NCI-H1694 treated with DMSO at 0.1 percent for 48 hours (cell line): ENCODE measurements at regions not wholly inside any gene's neighbourhood (a gene's known extent, or its start where the extent isn't known, plus 50 kb on each side); places are given as distances from the start of the nearest gene placed in this dataset.

Experiments
- DNase-seq: peaks from one replicate; lab custom pipeline; 2025; lab: John Stamatoyannopoulos, UW

DNA sequence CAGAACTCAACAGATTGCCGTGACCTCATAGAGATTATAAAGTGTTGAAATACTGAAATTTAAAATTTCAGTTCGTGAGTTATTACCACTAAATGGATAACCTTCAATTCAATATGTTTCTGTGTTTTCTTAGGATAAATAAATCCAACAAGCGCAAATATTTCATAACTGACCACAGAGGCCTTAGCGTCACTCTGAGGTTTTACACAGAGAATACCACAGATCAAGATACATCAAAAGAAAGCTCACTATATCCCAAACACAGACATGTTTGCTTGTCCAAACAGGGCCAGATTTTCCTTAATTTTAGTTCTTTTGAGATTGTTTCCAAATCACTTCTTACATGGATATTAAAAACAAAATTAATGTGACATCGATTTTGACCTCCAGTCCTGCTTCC, 235.8 kb downstream of the EFNB2 start:
- DNase-seq = no peak

DNA sequence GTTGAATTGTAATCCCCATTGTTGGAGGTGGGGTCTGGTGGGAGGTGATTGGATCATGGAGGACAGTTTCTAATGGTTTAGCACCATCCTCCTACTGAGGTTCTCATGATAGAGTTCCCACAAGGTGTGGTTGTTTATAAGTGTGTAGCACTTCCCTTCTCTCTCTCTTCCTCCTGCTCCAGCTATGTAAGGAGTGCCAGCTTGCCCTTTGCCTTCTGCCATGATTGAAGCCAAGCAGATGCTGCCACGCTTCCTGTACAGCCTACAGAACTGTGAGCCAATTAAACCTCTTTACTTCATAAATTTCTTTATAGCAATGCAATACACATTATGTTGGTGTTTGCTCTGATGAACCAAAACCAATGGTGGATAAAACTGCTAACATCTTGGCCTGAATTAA, 238.2 kb downstream of the EFNB2 start:
- no peak for DNase-seq

DNA sequence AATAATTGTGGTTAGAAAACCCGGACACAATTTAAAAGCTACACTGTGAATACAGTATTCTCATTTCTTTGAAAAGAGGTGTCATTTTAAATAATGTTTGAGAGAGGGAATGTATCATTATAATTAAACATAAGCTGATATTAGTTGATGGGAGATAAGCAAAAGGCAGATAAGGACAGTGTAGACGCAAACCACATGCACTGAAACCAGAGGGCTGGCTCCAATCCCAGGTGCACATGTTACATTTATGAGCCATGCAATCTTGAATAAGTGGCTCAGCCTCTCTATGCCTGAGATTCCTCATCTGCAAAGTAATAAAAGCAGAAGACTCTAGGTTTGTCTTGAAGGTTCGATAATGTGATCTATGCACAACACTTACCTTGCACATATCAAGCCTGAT, 238.7 kb downstream of the EFNB2 start:
- DNase-seq = no peak

DNA sequence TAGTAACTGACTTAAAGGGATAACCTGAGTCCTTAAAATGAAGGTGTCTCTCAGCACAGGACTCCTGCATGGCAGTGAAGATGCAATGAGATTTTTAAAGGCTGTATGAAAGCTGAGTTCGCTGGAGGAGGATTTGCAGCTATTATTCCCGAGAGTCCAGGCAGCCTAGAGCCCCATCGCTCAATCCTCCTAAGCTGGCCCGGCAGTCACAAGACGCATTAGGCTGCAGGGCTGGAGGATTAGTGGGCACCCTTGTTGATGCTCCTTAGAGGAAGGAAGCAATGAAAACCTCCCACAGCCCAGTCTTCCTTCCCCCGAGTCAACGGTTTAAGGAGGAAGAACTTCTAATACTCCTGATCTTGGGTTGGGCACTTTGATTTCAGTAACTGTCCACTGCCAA, 239.5 kb downstream of the EFNB2 start:
- DNase-seq = no peak

DNA sequence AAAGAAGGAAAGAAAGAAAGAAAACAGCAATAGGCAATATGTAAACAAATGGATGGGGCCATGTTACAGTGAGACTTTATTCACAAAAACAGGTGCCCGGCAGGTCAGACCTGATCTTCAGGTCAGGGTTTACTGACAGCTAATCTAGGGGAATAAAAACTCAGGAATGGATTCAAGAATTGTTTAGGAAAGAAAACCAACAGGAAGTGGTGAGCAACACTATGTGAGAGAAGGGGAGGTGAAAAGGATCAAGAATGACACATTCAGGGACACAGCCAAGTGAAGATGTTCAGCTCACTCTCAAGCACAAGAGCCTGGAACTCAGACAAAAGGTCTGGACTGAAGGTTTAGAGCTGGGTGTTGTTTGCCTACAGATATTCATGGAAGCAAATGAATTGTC, 244.5 kb downstream of the EFNB2 start:
- no peak for DNase-seq

DNA sequence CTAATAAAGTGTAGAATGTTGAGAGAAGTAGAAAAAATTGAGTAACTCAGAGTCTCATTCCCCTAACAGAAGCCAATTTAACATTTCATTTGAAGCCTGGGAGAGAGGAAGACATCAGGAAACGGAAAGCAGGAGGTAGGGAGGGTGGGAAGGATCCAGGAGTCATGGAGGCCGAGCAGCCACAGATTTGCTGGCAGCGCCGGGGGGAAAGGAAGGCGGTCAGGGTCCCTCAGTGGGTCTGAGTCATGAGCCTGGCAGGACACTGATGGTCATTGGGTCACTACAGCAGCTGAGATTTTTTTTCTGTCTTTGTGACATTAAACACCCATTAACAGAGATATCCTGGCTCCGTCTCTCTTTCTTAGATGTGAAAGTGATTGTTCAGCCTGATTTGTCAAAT, 248.1 kb downstream of the EFNB2 start:
- DNase-seq = no peak

DNA sequence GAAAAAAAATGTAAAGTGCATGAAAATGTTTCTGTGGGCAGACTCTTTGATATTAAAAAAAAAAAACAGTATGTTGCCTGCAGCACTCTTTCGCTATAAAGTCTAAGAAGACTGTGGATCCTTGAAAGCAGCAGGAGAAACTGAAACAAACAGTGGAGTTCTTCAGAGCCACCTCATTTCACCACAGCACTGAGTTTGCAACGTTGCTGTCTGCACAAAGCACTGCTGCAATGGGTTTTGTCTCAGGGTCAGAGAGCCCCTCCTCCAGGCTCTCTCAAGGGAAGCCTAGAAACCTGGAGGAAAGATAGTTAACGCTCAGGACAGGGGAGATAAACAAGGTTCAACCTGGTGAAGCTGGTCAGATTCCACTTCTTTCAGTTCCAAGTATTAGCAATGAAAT, 248.7 kb downstream of the EFNB2 start:
- DNase-seq = no peak

DNA sequence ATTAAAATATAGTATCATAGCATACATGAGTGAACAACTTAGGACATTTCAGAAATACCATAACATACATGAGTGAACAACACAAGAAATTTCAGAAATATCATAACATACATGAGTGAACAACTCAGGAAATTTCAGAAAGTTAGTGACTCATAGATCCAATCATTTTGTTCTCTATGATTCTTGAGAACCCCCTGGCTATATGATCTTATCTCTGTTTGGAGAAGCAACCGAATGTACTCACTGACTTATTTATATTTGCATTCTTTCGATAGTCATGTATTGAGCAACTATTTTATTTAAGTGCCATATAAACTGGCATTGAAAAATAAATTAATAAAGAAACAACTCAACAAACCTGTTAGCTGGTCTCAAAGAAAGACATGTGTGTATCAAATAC, 251.1 kb downstream of the EFNB2 start:
- DNase-seq = no peak

- DNase-seq = no peak
These were observed 254.0 kb downstream of the EFNB2 start for GRCh38 chr13:106281426-106281825.

GRCh38 chr13:106277484-106278154, 257.8 kb downstream of the EFNB2 start:
- DNase-seq = no peak

DNA sequence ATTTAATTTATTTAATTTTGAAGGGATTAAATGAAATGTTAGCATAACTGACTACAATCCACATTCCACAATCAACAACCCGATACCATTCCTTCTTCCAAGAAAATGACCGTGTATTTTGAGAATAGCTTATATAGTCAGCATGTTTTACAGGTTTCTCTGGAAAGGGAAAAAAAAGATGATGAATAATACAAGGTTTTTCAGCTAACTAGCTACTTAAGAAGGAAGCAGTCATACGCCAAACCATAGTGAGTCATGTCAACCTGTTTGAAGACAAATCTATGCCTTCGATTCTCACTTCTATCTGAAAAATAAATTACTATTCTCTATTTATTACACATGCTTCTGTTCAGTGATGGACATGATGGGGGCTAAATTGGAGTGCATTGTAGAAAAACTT, 258.6 kb downstream of the EFNB2 start:
- DNase-seq = no peak

- no peak for DNase-seq
These were observed 259.9 kb downstream of the EFNB2 start for GRCh38 chr13:106275446-106276032.

DNA sequence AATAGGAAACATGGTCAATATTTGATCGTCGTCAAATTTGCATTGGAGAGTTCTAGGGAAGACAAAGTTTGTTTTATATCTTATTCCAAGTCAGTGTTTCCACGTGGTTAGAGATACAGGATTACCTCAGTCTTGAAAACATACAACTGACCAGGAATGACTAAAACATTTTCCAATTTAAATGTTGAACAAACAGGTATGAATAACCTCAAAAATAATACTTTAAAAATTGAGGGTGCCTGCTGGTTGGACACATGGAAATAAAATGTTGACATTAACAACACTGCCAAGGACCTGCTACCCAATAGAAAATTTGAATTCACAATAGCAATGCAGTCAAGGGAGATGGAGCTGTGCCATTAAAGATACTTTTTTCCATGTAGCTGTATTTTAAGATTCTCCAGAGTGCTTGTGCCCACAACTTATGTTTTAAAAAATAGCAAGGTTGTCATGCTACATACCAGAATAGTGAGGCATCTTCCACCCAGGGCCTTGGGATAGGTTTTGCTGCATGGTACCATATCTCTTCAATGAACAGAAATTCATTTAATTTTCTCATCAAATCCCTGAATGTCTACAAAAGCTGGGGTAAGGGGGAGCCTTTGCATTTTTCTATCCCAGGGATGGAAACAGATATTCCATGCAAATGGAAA, 260.8 kb downstream of the EFNB2 start:
- no peak for DNase-seq

DNA sequence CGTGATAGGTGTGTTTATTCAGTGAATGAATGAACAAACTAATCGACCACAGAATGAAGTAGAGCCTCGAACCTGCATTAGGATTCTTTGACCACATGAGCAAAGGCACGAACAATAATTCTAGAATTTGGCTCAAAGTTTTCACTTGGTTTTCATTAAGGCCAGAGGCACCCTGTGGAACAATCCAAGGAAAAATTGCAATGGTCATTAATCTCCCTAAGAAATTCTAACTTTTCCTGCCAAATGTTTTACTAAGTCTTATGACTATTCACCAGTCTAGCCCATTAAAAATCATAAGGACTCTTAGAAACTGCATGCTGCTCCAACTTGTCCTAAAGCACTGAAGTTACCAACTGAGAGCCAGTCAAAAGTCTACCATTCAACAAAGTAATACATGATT, 271.7 kb downstream of the EFNB2 start:
- DNase-seq = no peak

GRCh38 chr13:106262886-106263285, 272.6 kb downstream of the EFNB2 start:
- DNase-seq = no peak

DNA sequence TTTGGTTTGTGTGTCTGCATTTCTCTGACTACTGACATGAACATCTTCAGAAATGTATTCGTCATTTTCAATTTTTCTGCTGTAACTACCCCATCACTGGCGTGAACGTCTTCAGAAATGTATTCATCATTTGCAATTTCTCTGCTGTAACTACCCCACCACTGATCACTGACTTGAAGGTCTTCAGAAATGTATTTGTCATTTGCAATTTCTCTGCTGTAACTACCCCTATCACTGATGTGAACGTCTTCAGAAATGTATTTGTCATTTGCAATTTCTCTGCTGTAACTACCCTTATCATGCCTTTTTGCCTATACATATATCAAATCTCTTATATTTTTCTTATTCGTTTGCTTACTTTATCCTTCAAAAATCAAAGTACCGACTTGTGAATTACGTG, 274.0 kb downstream of the EFNB2 start:
- DNase-seq = no peak

GRCh38 chr13:106260352-106260751, 275.1 kb downstream of the EFNB2 start:
- DNase-seq = no peak

- DNase-seq = no peak
These were observed 275.5 kb downstream of the EFNB2 start for GRCh38 chr13:106259928-106260327.

GRCh38 chr13:106246666-106247188, 288.7 kb downstream of the EFNB2 start:
- no peak for DNase-seq

DNA sequence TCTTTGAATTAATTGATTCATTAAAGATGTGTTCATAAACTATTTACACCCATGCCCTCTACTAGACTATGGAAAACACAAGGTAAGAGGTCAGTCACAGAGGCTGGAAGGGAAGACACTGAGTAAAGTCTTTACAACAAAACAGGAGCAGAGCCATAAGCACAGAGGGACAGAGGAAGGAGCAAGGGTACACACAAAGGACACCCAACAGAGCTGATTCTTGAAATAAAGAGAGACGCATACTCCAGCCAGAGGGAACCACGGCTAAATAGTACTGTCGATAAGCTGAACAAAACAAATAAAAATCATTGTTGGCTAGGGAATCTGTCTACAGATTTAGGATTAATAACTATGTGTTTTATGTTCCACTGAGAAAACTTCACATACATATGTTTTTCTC, 289.2 kb downstream of the EFNB2 start:
- no peak for DNase-seq

DNA sequence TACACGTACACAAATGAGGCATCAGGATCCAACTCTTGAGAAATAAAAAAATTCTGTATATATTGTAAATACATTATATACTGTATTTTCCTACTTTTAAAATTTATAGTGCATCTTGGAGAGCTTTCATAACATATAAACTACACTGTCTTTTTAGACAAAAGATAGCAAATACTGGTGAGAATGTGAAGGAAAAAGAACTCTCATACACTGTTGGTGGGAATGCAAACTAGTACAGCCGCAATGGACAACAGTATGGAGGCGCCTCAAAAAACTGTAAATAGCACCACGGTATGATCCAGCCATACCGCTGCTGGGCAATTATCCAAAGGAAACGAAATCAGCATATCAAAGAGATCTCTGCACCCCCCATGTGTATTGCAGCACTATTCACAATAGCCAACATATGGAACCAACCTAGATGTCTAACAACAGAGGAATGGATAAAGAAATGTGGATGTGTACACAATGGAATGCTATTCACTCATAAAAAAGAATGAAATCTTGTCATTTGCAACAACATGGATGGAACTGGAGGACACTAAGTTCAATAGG, 292.4 kb downstream of the EFNB2 start:
- no peak for DNase-seq

GRCh38 chr13:106241974-106242953, 293.2 kb downstream of the EFNB2 start:
- DNase-seq = no peak
